A549 (cell line): ENCODE measurements at regions not wholly inside any gene's neighbourhood (a gene's known extent, or its start where the extent isn't known, plus 50 kb on each side); places are given as distances from the start of the nearest gene placed in this dataset.

Experiments used
- ATAC-seq, 2 experiments: fragments of 200-7000 bp in 1 of 2; fragments of >200 bp in 1 of 2; cut with Nextera tagmentation in 1 of 2; cut with Tn5 transposase in 1 of 2; 3 replicates each; pipeline versions ENCODE4 v1.8.0 to v1.9.1; 2018 to 2020; ENCODE audit warnings: mild to moderate bottlenecking in 1 of 2, moderate library complexity in 1 of 2
- CTCF ChIA-PET: fragments of 300-600 bp; sonication (Branson Sonifier 250); formaldehyde crosslinking; extraction: SDS; loops from one replicate; lab custom pipeline; 2021; ENCODE audit warnings: antibody characterized with exemption, inconsistent platforms; lab: Yijun Ruan, JAX
- POLR2A ChIA-PET: fragments of 350-600 bp; formaldehyde crosslinking; extraction: SDS; loops from one replicate; lab custom pipeline; 2021; ENCODE audit warnings: antibody characterized with exemption, inconsistent platforms; lab: Yijun Ruan, JAX
- DNase-seq, 2 experiments: peaks; one replicate each; pipeline versions ENCODE4 v3.0.0 to v3.0.0-alpha.2; 2011 to 2016; ENCODE audit warnings: low read depth in 1 of 2, low spot score in 1 of 2
- FAIRE-seq: peaks from 2 replicates; lab custom pipeline; 2011; peaks lifted over from hg19 to GRCh38; lab: Jason Lieb, UNC
- H3K27ac ChIP-seq, 2 experiments: fragments of >200 bp; sonication (Bioruptor Twin); formaldehyde crosslinking; 3 replicates each; pipeline ENCODE4 v1.5.1; 2016 to 2017
- H3K4me1 ChIP-seq: fragments of >200 bp; sonication (Bioruptor Twin); formaldehyde crosslinking; 3 replicates; pipeline ENCODE4 v1.6.1; 2016
- H3K4me2 ChIP-seq: fragments of >200 bp; sonication (Bioruptor Twin); formaldehyde crosslinking; 3 replicates; pipeline ENCODE4 v1.6.1; 2016
- H3K4me3 ChIP-seq: fragments of >200 bp; sonication (Bioruptor Twin); formaldehyde crosslinking; 3 replicates; pipeline ENCODE4 v1.5.1; 2016
- H3K9me3 ChIP-seq: fragments of >200 bp; sonication (Bioruptor Twin); formaldehyde crosslinking; 3 replicates; pipeline ENCODE4 v1.6.1; 2016
- BCL3 ChIP-seq: fragments of >200 bp; sonication (Bioruptor Twin); formaldehyde crosslinking; IDR thresholded peaks from 3 replicates; pipeline ENCODE4 v1.6.1; 2016
- CBX2 ChIP-seq: fragments of 200-600 bp; sonication (generic); IDR thresholded peaks from 2 replicates; pipeline ENCODE4 v1.6.1; 2016; ENCODE audit warnings: low read depth, mild to moderate bottlenecking, borderline replicate concordance
- CEBPB ChIP-seq, 2 experiments: fragments of >200 bp in 1 of 2; sonication (Bioruptor Twin) in 1 of 2; formaldehyde crosslinking in 1 of 2; IDR thresholded peaks; 2 replicates each; pipeline ENCODE4 v1.6.1; 2012 to 2016
- CHD2 ChIP-seq: fragments of 150-350 bp; IDR thresholded peaks from 2 replicates; pipeline ENCODE4 v1.6.1; 2014; ENCODE audit warnings: low read length; ENCODE audit not compliant: partially characterized antibody
- ELK1 ChIP-seq: fragments of 150-350 bp; IDR thresholded peaks from 2 replicates; pipeline ENCODE4 v1.6.1; 2014; ENCODE audit warnings: low read depth, mild to moderate bottlenecking, low read length
- GATA3 ChIP-seq: IDR thresholded peaks from 2 replicates; pipeline ENCODE4 v1.6.1; 2012; ENCODE audit warnings: borderline replicate concordance
- KDM5A ChIP-seq: fragments of 200-600 bp; sonication (generic); IDR thresholded peaks from 2 replicates; pipeline ENCODE4 v1.6.1; 2016; ENCODE audit warnings: antibody characterized with exemption, mild to moderate bottlenecking
- NR3C1 ChIP-seq: fragments of >200 bp; sonication (Bioruptor Twin); formaldehyde crosslinking; IDR thresholded peaks from 3 replicates; pipeline ENCODE4 v1.6.1; 2017
- PBX3 ChIP-seq: IDR thresholded peaks from 2 replicates; pipeline ENCODE4 v1.6.1; 2012
- RAD21 ChIP-seq, 2 experiments: fragments of >200 bp in 1 of 2; sonication (Bioruptor Twin) in 1 of 2; formaldehyde crosslinking in 1 of 2; IDR thresholded peaks in 1 of 2; conservative IDR thresholded peaks in 1 of 2; 2 replicates in 1 of 2; 3 replicates in 1 of 2; pipeline ENCODE4 v1.6.1; 2012 to 2018; ENCODE audit warnings: inconsistent platforms in 1 of 2
- RARB ChIP-seq: fragments of 250-450 bp; sonication (Bioruptor Pico); IDR thresholded peaks from 2 replicates; pipeline ENCODE4 v1.8.0; 2021; ENCODE audit warnings: mild to moderate bottlenecking, moderate library complexity
- RCOR1 ChIP-seq: fragments of 150-350 bp; IDR thresholded peaks from 2 replicates; pipeline ENCODE4 v1.6.1; 2014; ENCODE audit warnings: antibody characterized with exemption, low read length, low read depth
- REST ChIP-seq: fragments of 200-600 bp; sonication (generic); IDR thresholded peaks from 2 replicates; pipeline ENCODE4 v1.6.1; 2016; ENCODE audit warnings: antibody characterized with exemption, mild to moderate bottlenecking, moderate library complexity
- RFX5 ChIP-seq: fragments of 450-650 bp; IDR thresholded peaks from 2 replicates; pipeline ENCODE4 v1.7.1; 2014; ENCODE audit warnings: antibody characterized with exemption, mild to moderate bottlenecking, moderate library complexity
- SREBF2 ChIP-seq: fragments of 450-650 bp; IDR thresholded peaks from 2 replicates; pipeline ENCODE4 v1.6.1; 2014; ENCODE audit warnings: mild to moderate bottlenecking, moderate library complexity
- TP53 ChIP-seq: fragments of 250-450 bp; sonication (Bioruptor Pico); IDR thresholded peaks from 2 replicates; pipeline ENCODE4 v1.5.0; 2021; ENCODE audit warnings: mild to moderate bottlenecking, moderate library complexity
- ZC3H11A ChIP-seq: fragments of 450-650 bp; IDR thresholded peaks from 2 replicates; pipeline ENCODE4 v1.6.1; 2014; ENCODE audit warnings: antibody characterized with exemption, mild to moderate bottlenecking
- WGBS: methylation state at CpG from one replicate; pipeline ENCODE4 v1.1.6; 2017; ENCODE audit errors: missing lambda C conversion rate; 5-methylcytosine and 5-hydroxymethylcytosine counted together

- WGBS = 82% methylated on average over 19 of the region's 19 CpGs
- TF ChIP-seq REST = no peak
- TF ChIP-seq PBX3 = no peak
- no peak for TF ChIP-seq CHD2
- TF ChIP-seq BCL3 = no peak
- no peak for TF ChIP-seq NR3C1
- TF ChIP-seq CBX2 = no peak
- TF ChIP-seq ZC3H11A = no peak
- TF ChIP-seq CEBPB (IDR thresholded peaks at IDR 0.05) = no peak
- TF ChIP-seq GATA3 = no peak
- no peak for TF ChIP-seq TP53 (CRISPR knock-in tag)
- TF ChIP-seq KDM5A = no peak
- TF ChIP-seq SREBF2 = no peak
- TF ChIP-seq, all 56 proteins: peak for 0
- no peak for ATAC-seq
- FAIRE-seq = no peak
- Histone ChIP-seq H3K4me3 (no peak overlapping the region), H3K4me2 (no peak overlapping the region), H3K4me1 (no peaks in the 10 kb centered on the region), H3K9me3 (no peaks in the 10 kb centered on the region; the same call in 2 of the 3 replicates), H3K27ac (no peak overlapping the region)
- ChIA-PET CTCF (interaction anchor here (0.6 kb wide), 1 partner anchor 23 kb away, joined by 3 read pairs; no protein-coding TSS in a partner anchor), POLR2A (no interaction called here)
- no peak for DNase-seq
Observed at GRCh38 chr14:101374373-101375338, 186.6 kb upstream of the DIO3 start.

- TF ChIP-seq PBX3 = no peak
- no peak for TF ChIP-seq RAD21 (conservative IDR thresholded peaks at IDR 0.05 in 1 of 2, IDR thresholded peaks at IDR 0.05 in 1 of 2)
- no peak for TF ChIP-seq ZC3H11A
- TF ChIP-seq RARB (CRISPR knock-in tag) = no peak
- no peak for TF ChIP-seq TP53 (CRISPR knock-in tag)
- TF ChIP-seq RFX5 = no peak
- TF ChIP-seq ELK1 = no peak
- no peak for TF ChIP-seq RCOR1
- no peak for DNase-seq
- no peaks in the 10 kb centered on the region for H3K4me1 ChIP-seq
- WGBS = 58% methylated on average over 5 of the region's 5 CpGs
- ChIA-PET CTCF (interaction anchor here (1.2 kb wide), 1 partner anchor 17 kb away, joined by 4 read pairs; no protein-coding TSS in a partner anchor), POLR2A (no interaction called here)
- H3K4me3 ChIP-seq = no peak overlapping the region
- peaks cover 10% of the 10 kb centered on the region for H3K9me3 ChIP-seq
- H3K4me2 ChIP-seq = no peak overlapping the region
- no peak overlapping the region for H3K27ac ChIP-seq
- ATAC-seq = no peak
- no peak for FAIRE-seq
Observed at GRCh38 chr14:101377069-101377468, 184.2 kb upstream of the DIO3 start.
